ENCODE measurements at regions not wholly inside any gene's neighbourhood (a gene's known extent, or its start where the extent isn't known, plus 50 kb on each side); places are given as distances from the start of the nearest gene placed in this dataset.

- Histone ChIP-seq H2AFZ (ENCODE audit: low read length) (no peak overlapping the region), H2AK5ac (ENCODE audit: insufficient read length, low read length) (no peak overlapping the region), H3K79me1 (ENCODE audit: insufficient read depth, low read depth, low read length, poor library complexity, severe bottlenecking) (no peaks in the 10 kb centered on the region), H2BK20ac (ENCODE audit: low read depth, low read length, poor library complexity, severe bottlenecking) (no peak overlapping the region), H3K4ac (ENCODE audit: low read depth, low read length) (no peak overlapping the region), H3K27me3 (ENCODE audit: insufficient read depth, low read length) (no peaks in the 10 kb centered on the region), H3K56ac (ENCODE audit: insufficient read length, low read depth, low read length) (no peak overlapping the region), H4K91ac (ENCODE audit: insufficient read length, low read depth, low read length) (no peak overlapping the region), H2BK15ac (ENCODE audit: low read depth, low read length) (no peak overlapping the region), H2BK5ac (ENCODE audit: insufficient read length, low read length) (no peak overlapping the region), H3K27ac (ENCODE audit: insufficient read length, low read depth, low read length) (no peak overlapping the region), H4K20me1 (ENCODE audit: control insufficient read depth, insufficient read depth, insufficient read length) (no peaks in the 10 kb centered on the region), H3K9me3 (ENCODE audit: control insufficient read depth, low read depth, low read length) (no peaks in the 10 kb centered on the region), H2BK12ac (ENCODE audit: insufficient read length, low read depth, low read length) (no peak overlapping the region), H3T11ph (ENCODE audit: low read length) (no peak overlapping the region), H4K5ac (ENCODE audit: insufficient read length, low read depth, low read length) (no peak overlapping the region), H3K4me2 (ENCODE audit: insufficient read depth, insufficient read length, low read length) (no peak overlapping the region), H3K18ac (ENCODE audit: insufficient read length, low read depth, low read length) (no peak overlapping the region), H4K8ac (replicated peaks; ENCODE audit: insufficient read length, low read depth, low read length) (no peak overlapping the region), H3K4me1 (ENCODE audit: insufficient read depth, low read length) (peaks cover 2% of the 10 kb centered on the region; the same call in 1 of the 2 replicates), H3K9ac (ENCODE audit: extremely low read depth, insufficient read length, low read length) (no peak overlapping the region), H3K14ac (ENCODE audit: insufficient read depth, low read length) (no peak overlapping the region), H3K23ac (ENCODE audit: insufficient read length, low read depth, low read length) (no peak overlapping the region), H3K23me2 (ENCODE audit: insufficient read length, low read depth, low read length, poor library complexity, severe bottlenecking) (no peaks in the 10 kb centered on the region), H2BK120ac (ENCODE audit: low read depth, low read length, poor library complexity, severe bottlenecking) (no peak overlapping the region), H3K79me2 (ENCODE audit: insufficient read depth, low read length) (no peaks in the 10 kb centered on the region)
- Mint-ChIP-seq H3K4me1 (peaks cover 40 to 49% of the 10 kb centered on the region in 2 experiments), H3K27me3 (ENCODE audit: low read depth) (peaks cover 3% of the 10 kb centered on the region), H3K4me3 (no peak overlapping the region), H3K9me3 (no peaks in the 10 kb centered on the region), H3K36me3 (ENCODE audit: insufficient read depth in 1 of 3, low read depth in 3 of 3) (no peaks in the 10 kb centered on the region), H3K27ac (peak overlapping the region in 1 of 3 experiments; percentile 85; a peak in 1 of 7 replicates)
- WGBS (ENCODE audit: extremely low coverage, insufficient read length, low lambda C conversion rate): no CpG with 5 or more reads among the region's 8 CpGs
- TF ChIP-seq, protein P1, sequence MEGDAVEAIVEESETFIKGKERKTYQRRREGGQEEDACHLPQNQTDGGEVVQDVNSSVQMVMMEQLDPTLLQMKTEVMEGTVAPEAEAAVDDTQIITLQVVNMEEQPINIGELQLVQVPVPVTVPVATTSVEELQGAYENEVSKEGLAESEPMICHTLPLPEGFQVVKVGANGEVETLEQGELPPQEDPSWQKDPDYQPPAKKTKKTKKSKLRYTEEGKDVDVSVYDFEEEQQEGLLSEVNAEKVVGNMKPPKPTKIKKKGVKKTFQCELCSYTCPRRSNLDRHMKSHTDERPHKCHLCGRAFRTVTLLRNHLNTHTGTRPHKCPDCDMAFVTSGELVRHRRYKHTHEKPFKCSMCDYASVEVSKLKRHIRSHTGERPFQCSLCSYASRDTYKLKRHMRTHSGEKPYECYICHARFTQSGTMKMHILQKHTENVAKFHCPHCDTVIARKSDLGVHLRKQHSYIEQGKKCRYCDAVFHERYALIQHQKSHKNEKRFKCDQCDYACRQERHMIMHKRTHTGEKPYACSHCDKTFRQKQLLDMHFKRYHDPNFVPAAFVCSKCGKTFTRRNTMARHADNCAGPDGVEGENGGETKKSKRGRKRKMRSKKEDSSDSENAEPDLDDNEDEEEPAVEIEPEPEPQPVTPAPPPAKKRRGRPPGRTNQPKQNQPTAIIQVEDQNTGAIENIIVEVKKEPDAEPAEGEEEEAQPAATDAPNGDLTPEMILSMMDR (conservative IDR thresholded peaks at IDR 0.05): no peak
- DNase-seq: no peak
Observed at GRCh38 chr1:243926299-243926698, 76.3 kb upstream of the AKT3 start.

All from H9 (cell line).